Breast epithelium (tissue), 3 donors: ENCODE measurements at regions not wholly inside any gene's neighbourhood (a gene's known extent, or its start where the extent isn't known, plus 50 kb on each side); places are given as distances from the start of the nearest gene placed in this dataset.

Experiments
- POLR2A ChIP-seq: fragments of 450-650 bp; IDR thresholded peaks from one replicate; pipeline ENCODE4 v1.6.1; 2016; ENCODE audit warnings: antibody characterized with exemption, mild to moderate bottlenecking, moderate library complexity
- POLR2AphosphoS5 ChIP-seq, 3 donors: sonication (generic); formaldehyde crosslinking; IDR thresholded peaks; one replicate each; pipeline ENCODE4 v1.6.1; 2017; ENCODE audit warnings: antibody characterized with exemption in 3 of 3
- TF ChIP-seq, protein P1 (sequence below), 3 donors: fragments of 450-650 bp; IDR thresholded peaks; one replicate each; pipeline ENCODE4 v1.5.1; 2016 to 2017; ENCODE audit warnings: antibody characterized with exemption in 3 of 3, mild to moderate bottlenecking in 3 of 3, moderate library complexity in 3 of 3

DNA sequence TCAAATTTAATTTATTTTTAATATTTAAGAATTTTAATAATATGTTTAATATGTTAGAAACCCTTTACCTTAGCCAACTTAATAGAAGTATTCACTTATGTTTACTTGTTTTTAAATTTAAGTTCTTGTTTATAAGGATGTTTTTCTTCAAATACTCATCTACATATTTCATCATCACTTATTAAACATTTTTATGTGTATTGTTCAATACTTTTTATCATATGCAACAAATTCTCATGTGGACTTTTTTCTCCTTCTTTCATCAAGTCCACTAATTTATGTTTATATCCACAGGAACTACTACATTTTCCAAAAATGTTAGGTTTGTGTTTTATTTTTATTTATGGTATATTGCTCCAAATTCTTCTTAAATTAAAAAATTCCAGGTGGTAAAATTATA lies 2113.1 kb upstream of the RAG2 start:
- TF ChIP-seq, protein P1, sequence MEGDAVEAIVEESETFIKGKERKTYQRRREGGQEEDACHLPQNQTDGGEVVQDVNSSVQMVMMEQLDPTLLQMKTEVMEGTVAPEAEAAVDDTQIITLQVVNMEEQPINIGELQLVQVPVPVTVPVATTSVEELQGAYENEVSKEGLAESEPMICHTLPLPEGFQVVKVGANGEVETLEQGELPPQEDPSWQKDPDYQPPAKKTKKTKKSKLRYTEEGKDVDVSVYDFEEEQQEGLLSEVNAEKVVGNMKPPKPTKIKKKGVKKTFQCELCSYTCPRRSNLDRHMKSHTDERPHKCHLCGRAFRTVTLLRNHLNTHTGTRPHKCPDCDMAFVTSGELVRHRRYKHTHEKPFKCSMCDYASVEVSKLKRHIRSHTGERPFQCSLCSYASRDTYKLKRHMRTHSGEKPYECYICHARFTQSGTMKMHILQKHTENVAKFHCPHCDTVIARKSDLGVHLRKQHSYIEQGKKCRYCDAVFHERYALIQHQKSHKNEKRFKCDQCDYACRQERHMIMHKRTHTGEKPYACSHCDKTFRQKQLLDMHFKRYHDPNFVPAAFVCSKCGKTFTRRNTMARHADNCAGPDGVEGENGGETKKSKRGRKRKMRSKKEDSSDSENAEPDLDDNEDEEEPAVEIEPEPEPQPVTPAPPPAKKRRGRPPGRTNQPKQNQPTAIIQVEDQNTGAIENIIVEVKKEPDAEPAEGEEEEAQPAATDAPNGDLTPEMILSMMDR (IDR thresholded peaks at IDR 0.05), result no peak
- TF ChIP-seq POLR2A (no peak), POLR2AphosphoS5 (IDR thresholded peaks at IDR 0.05) (no peak)
